H1 (cell line): ENCODE measurements at regions not wholly inside any gene's neighbourhood (a gene's known extent, or its start where the extent isn't known, plus 50 kb on each side); places are given as distances from the start of the nearest gene placed in this dataset.

Experiments used
- CHD2 ChIP-seq: IDR thresholded peaks from 2 replicates; pipeline ENCODE4 v1.6.1; 2012; ENCODE audit warnings: low read length, improper control_type of control experiment
- EZH2 ChIP-seq: fragments of 200-600 bp; sonication (generic); IDR thresholded peaks from 2 replicates; pipeline ENCODE4 v1.7.1; 2012; ENCODE audit warnings: low read depth, mild to moderate bottlenecking, moderate library complexity, low read length, inconsistent platforms; ENCODE audit not compliant: severe bottlenecking
- JUN ChIP-seq: IDR thresholded peaks from 2 replicates; pipeline ENCODE4 v1.6.1; 2011; ENCODE audit warnings: low read depth, mild to moderate bottlenecking, improper control_type of control experiment, low read length
- USF2 ChIP-seq: IDR thresholded peaks from 2 replicates; pipeline ENCODE4 v1.6.1; 2011; ENCODE audit warnings: low read length, improper control_type of control experiment
- ZNF274 ChIP-seq: IDR thresholded peaks from 2 replicates; pipeline ENCODE4 v1.7.0; 2012; ENCODE audit warnings: low read length, borderline replicate concordance; ENCODE audit errors: extremely low read depth
- TF ChIP-seq, protein P1 (sequence below): IDR thresholded peaks from 2 replicates; pipeline ENCODE4 v1.6.1; 2012; ENCODE audit warnings: low read length, inconsistent platforms
- TF ChIP-seq, protein P2 (sequence below), 3 experiments: IDR thresholded peaks; 1 replicate in 2 of 3; 2 replicates in 1 of 3; pipeline versions ENCODE4 v1.5.1 to v1.6.1; 2011; ENCODE audit warnings: low read length in 3 of 3, mild to moderate bottlenecking in 3 of 3, inconsistent platforms in 2 of 3, low read depth in 1 of 3, moderate library complexity in 1 of 3; ENCODE audit not compliant: insufficient read depth in 1 of 3; ENCODE audit errors: control extremely low read depth in 1 of 3

DNA sequence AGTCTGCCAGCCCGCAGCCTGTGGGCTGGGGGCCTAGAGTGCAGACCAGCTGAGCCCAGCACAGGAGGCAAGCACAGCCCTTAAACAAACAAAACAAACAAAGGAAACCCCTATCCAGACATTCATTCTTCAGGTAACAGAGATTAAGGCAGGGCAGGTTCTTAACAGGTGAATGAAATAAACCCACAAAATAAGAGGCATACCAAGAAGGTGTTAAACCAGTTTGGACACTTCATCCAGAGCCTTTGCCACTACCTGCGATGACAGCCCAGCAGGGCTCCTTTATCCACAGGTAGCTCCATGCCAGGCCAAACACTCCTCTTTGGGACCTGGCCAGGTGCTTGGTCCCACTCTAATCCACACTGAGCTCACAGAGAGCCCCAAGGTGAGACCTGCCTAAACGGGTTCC is 209.7 kb upstream of the SIX2 start:
- TF ChIP-seq, protein P1, sequence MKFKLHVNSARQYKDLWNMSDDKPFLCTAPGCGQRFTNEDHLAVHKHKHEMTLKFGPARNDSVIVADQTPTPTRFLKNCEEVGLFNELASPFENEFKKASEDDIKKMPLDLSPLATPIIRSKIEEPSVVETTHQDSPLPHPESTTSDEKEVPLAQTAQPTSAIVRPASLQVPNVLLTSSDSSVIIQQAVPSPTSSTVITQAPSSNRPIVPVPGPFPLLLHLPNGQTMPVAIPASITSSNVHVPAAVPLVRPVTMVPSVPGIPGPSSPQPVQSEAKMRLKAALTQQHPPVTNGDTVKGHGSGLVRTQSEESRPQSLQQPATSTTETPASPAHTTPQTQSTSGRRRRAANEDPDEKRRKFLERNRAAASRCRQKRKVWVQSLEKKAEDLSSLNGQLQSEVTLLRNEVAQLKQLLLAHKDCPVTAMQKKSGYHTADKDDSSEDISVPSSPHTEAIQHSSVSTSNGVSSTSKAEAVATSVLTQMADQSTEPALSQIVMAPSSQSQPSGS: no peak
- TF ChIP-seq, protein P2, sequence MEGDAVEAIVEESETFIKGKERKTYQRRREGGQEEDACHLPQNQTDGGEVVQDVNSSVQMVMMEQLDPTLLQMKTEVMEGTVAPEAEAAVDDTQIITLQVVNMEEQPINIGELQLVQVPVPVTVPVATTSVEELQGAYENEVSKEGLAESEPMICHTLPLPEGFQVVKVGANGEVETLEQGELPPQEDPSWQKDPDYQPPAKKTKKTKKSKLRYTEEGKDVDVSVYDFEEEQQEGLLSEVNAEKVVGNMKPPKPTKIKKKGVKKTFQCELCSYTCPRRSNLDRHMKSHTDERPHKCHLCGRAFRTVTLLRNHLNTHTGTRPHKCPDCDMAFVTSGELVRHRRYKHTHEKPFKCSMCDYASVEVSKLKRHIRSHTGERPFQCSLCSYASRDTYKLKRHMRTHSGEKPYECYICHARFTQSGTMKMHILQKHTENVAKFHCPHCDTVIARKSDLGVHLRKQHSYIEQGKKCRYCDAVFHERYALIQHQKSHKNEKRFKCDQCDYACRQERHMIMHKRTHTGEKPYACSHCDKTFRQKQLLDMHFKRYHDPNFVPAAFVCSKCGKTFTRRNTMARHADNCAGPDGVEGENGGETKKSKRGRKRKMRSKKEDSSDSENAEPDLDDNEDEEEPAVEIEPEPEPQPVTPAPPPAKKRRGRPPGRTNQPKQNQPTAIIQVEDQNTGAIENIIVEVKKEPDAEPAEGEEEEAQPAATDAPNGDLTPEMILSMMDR (IDR thresholded peaks at IDR 0.05; ENCODE audit: control extremely low read depth in 1 of 3, insufficient read depth in 1 of 3, low read depth in 1 of 3, low read length in 3 of 3): no peak
- TF ChIP-seq ZNF274 (no peak), JUN (no peak), CHD2 (no peak), EZH2 (no peak), USF2 (no peak)
